GM23338 (cell line): ENCODE measurements at regions not wholly inside any gene's neighbourhood (a gene's known extent, or its start where the extent isn't known, plus 50 kb on each side); places are given as distances from the start of the nearest gene placed in this dataset.

Experiments
- ATAC-seq: fragments of 200-7000 bp; cut with Tn5 transposase; 3 replicates; pipeline ENCODE4 v1.9.1; 2020
- DNase-seq: peaks from one replicate; pipeline ENCODE4 v3.0.0-alpha.2; 2015; ENCODE audit warnings: low spot score
- H2AFZ ChIP-seq: fragments of 200-600 bp; sonication (generic); 2 replicates; pipeline ENCODE4 v1.8.0; 2016; ENCODE audit warnings: antibody characterized with exemption, mild to moderate bottlenecking, moderate library complexity
- H3F3A ChIP-seq: fragments of 200-600 bp; sonication (generic); replicated peaks from 2 replicates; pipeline ENCODE4 v1.8.0; 2017; ENCODE audit warnings: antibody characterized with exemption, mixed run types, low read depth
- H3K27ac ChIP-seq: fragments of 200-600 bp; sonication (generic); 2 replicates; pipeline ENCODE4 v1.6.1; 2016; ENCODE audit warnings: low read depth
- H3K27me3 ChIP-seq: fragments of 200-600 bp; sonication (generic); 2 replicates; pipeline ENCODE4 v1.8.0; 2016; ENCODE audit warnings: mild to moderate bottlenecking, mixed run types, moderate library complexity; ENCODE audit not compliant: insufficient read depth
- H3K36me3 ChIP-seq: fragments of 200-600 bp; sonication (generic); 2 replicates; pipeline ENCODE4 v1.8.0; 2016; ENCODE audit warnings: mild to moderate bottlenecking; ENCODE audit not compliant: insufficient read depth
- H3K4me1 ChIP-seq: fragments of 200-600 bp; sonication (generic); 2 replicates; pipeline ENCODE4 v1.8.0; 2016; ENCODE audit warnings: mild to moderate bottlenecking, moderate library complexity; ENCODE audit not compliant: insufficient read depth
- H3K4me2 ChIP-seq: fragments of 200-600 bp; sonication (generic); 2 replicates; pipeline ENCODE4 v1.7.1; 2017; ENCODE audit warnings: mixed run types
- H3K4me3 ChIP-seq: fragments of 200-600 bp; sonication (generic); 2 replicates; pipeline ENCODE4 v1.6.1; 2016; ENCODE audit warnings: mixed run types
- H3K79me2 ChIP-seq: fragments of 200-600 bp; sonication (generic); replicated peaks from 2 replicates; pipeline ENCODE4 v1.8.0; 2017; ENCODE audit warnings: mild to moderate bottlenecking; ENCODE audit not compliant: insufficient read depth
- H3K9me2 ChIP-seq: fragments of 200-600 bp; sonication (generic); 2 replicates; pipeline ENCODE4 v1.8.0; 2017; ENCODE audit not compliant: insufficient read depth
- H4K20me1 ChIP-seq: fragments of 200-600 bp; sonication (generic); replicated peaks from 2 replicates; pipeline ENCODE4 v1.8.0; 2017; ENCODE audit warnings: mild to moderate bottlenecking; ENCODE audit not compliant: insufficient read depth
- H3K27ac Mint-ChIP-seq: 2 replicates; pipeline ENCODE4 v1.8.0; 2020; ENCODE audit warnings: inconsistent platforms, mild to moderate bottlenecking, moderate library complexity, mixed read lengths
- H3K27me3 Mint-ChIP-seq: 3 replicates; pipeline ENCODE4 v1.8.0; 2022; ENCODE audit warnings: low read depth, mild to moderate bottlenecking, moderate library complexity, mixed read lengths, inconsistent platforms; ENCODE audit not compliant: insufficient read depth, poor library complexity
- H3K36me3 Mint-ChIP-seq: 3 replicates; pipeline ENCODE4 v1.8.0; 2021; ENCODE audit warnings: low read depth, mild to moderate bottlenecking, inconsistent platforms, moderate library complexity, mixed read lengths
- H3K4me1 Mint-ChIP-seq: 3 replicates; pipeline ENCODE4 v1.8.0; 2020; ENCODE audit warnings: mild to moderate bottlenecking, inconsistent platforms, mixed read lengths
- H3K4me3 Mint-ChIP-seq: 3 replicates; pipeline ENCODE4 v1.8.0; 2021; ENCODE audit warnings: moderate library complexity, mild to moderate bottlenecking, inconsistent platforms, mixed read lengths
- H3K9me3 Mint-ChIP-seq: 3 replicates; pipeline ENCODE4 v1.8.0; 2020; ENCODE audit warnings: moderate library complexity, mild to moderate bottlenecking, inconsistent platforms, mixed read lengths
- CREB1 ChIP-seq: fragments of 250-450 bp; sonication (Bioruptor Pico); IDR thresholded peaks from 2 replicates; pipeline ENCODE4 v1.5.0; 2020; ENCODE audit warnings: low read depth, mild to moderate bottlenecking, moderate library complexity
- EZH2 ChIP-seq: fragments of 200-600 bp; sonication (generic); IDR thresholded peaks from one replicate; pipeline ENCODE4 v1.8.0; 2017; ENCODE audit warnings: antibody characterized with exemption, mild to moderate bottlenecking, low read depth; ENCODE audit not compliant: unreplicated experiment
- POLR2AphosphoS5 ChIP-seq: IDR thresholded peaks from 2 replicates; pipeline ENCODE4 v1.6.1; 2016; ENCODE audit warnings: antibody characterized with exemption, low read depth
- ZNF114 ChIP-seq: fragments of 250-450 bp; sonication (Bioruptor Pico); IDR thresholded peaks from 2 replicates; pipeline ENCODE4 v1.5.0; 2020; ENCODE audit warnings: mild to moderate bottlenecking, moderate library complexity
- ZNF331 ChIP-seq: fragments of 250-450 bp; sonication (Bioruptor Pico); IDR thresholded peaks from 2 replicates; pipeline ENCODE4 v1.5.0; 2020; ENCODE audit warnings: low read depth, mild to moderate bottlenecking, moderate library complexity
- TF ChIP-seq, protein P1 (sequence below): fragments of 250-450 bp; sonication (Bioruptor Pico); IDR thresholded peaks from 2 replicates; pipeline ENCODE4 v1.5.0; 2020; ENCODE audit warnings: mild to moderate bottlenecking, moderate library complexity
- TF ChIP-seq, protein P2 (sequence below): IDR thresholded peaks from one replicate; pipeline ENCODE4 v1.6.1; 2018; ENCODE audit warnings: antibody characterized with exemption; ENCODE audit not compliant: unreplicated experiment
- TF ChIP-seq, protein P3 (sequence below), 2 experiments: fragments of 200-600 bp in 1 of 2; sonication (generic) in 1 of 2; conservative IDR thresholded peaks; 2 replicates each; pipeline versions ENCODE4 v1.5.1 to v1.6.1; 2016 to 2017; ENCODE audit warnings: antibody characterized with exemption in 2 of 2, low read depth in 2 of 2, mild to moderate bottlenecking in 2 of 2, moderate library complexity in 1 of 2

DNA sequence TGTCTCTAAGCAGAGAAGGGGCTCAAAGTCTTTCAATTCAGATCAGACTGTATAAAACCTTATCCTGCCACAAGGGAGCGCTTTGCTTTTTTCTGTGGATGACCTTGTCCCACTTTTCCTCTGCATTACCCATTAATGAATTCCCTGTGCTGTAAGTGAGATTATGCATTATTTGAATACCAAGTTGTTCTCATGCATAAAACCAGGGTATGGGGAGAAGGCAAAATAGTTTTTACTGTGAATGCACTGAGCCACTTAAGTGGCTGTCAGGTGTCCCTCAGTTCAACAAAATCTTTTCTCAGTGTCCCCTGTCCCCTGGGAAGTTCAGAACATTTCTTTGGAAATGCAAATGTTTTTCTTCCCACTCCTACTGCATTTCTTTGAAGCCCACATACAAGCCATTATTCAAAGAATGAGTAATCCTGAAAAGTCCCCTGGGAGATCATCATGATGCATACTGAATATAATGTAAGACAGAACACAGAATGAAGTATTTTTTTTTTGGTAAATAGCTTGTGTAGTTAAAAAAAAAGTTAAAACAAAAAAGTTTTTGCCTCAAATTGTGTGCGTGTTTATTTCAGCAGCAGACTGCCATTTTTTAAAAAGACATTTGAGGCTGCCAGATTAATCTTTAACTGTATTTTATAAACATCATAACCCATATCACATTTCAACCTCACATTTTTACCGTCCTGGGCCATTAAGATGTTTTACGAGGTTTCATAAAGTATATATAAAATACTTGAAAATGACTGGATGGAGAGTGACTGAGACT is 506.7 kb upstream of the PCDH9 start (continued):
- TF ChIP-seq, protein P1, sequence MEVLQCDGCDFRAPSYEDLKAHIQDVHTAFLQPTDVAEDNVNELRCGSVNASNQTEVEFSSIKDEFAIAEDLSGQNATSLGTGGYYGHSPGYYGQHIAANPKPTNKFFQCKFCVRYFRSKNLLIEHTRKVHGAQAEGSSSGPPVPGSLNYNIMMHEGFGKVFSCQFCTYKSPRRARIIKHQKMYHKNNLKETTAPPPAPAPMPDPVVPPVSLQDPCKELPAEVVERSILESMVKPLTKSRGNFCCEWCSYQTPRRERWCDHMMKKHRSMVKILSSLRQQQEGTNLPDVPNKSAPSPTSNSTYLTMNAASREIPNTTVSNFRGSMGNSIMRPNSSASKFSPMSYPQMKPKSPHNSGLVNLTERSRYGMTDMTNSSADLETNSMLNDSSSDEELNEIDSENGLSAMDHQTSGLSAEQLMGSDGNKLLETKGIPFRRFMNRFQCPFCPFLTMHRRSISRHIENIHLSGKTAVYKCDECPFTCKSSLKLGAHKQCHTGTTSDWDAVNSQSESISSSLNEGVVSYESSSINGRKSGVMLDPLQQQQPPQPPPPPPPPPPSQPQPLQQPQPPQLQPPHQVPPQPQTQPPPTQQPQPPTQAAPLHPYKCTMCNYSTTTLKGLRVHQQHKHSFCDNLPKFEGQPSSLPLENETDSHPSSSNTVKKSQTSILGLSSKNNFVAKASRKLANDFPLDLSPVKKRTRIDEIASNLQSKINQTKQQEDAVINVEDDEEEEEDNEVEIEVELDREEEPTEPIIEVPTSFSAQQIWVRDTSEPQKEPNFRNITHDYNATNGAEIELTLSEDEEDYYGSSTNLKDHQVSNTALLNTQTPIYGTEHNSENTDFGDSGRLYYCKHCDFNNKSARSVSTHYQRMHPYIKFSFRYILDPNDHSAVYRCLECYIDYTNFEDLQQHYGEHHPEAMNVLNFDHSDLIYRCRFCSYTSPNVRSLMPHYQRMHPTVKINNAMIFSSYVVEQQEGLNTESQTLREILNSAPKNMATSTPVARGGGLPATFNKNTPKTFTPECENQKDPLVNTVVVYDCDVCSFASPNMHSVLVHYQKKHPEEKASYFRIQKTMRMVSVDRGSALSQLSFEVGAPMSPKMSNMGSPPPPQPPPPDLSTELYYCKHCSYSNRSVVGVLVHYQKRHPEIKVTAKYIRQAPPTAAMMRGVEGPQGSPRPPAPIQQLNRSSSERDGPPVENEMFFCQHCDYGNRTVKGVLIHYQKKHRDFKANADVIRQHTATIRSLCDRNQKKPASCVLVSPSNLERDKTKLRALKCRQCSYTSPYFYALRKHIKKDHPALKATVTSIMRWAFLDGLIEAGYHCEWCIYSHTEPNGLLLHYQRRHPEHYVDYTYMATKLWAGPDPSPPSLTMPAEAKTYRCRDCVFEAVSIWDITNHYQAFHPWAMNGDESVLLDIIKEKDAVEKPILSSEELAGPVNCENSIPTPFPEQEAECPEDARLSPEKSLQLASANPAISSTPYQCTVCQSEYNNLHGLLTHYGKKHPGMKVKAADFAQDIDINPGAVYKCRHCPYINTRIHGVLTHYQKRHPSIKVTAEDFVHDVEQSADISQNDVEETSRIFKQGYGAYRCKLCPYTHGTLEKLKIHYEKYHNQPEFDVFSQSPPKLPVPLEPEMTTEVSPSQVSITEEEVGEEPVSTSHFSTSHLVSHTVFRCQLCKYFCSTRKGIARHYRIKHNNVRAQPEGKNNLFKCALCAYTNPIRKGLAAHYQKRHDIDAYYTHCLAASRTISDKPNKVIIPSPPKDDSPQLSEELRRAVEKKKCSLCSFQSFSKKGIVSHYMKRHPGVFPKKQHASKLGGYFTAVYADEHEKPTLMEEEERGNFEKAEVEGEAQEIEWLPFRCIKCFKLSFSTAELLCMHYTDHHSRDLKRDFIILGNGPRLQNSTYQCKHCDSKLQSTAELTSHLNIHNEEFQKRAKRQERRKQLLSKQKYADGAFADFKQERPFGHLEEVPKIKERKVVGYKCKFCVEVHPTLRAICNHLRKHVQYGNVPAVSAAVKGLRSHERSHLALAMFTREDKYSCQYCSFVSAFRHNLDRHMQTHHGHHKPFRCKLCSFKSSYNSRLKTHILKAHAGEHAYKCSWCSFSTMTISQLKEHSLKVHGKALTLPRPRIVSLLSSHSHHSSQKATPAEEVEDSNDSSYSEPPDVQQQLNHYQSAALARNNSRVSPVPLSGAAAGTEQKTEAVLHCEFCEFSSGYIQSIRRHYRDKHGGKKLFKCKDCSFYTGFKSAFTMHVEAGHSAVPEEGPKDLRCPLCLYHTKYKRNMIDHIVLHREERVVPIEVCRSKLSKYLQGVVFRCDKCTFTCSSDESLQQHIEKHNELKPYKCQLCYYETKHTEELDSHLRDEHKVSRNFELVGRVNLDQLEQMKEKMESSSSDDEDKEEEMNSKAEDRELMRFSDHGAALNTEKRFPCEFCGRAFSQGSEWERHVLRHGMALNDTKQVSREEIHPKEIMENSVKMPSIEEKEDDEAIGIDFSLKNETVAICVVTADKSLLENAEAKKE (CRISPR knock-in tag), result peak; percentile 70; the same call in 1 of the 2 replicates
- TF ChIP-seq, protein P2, sequence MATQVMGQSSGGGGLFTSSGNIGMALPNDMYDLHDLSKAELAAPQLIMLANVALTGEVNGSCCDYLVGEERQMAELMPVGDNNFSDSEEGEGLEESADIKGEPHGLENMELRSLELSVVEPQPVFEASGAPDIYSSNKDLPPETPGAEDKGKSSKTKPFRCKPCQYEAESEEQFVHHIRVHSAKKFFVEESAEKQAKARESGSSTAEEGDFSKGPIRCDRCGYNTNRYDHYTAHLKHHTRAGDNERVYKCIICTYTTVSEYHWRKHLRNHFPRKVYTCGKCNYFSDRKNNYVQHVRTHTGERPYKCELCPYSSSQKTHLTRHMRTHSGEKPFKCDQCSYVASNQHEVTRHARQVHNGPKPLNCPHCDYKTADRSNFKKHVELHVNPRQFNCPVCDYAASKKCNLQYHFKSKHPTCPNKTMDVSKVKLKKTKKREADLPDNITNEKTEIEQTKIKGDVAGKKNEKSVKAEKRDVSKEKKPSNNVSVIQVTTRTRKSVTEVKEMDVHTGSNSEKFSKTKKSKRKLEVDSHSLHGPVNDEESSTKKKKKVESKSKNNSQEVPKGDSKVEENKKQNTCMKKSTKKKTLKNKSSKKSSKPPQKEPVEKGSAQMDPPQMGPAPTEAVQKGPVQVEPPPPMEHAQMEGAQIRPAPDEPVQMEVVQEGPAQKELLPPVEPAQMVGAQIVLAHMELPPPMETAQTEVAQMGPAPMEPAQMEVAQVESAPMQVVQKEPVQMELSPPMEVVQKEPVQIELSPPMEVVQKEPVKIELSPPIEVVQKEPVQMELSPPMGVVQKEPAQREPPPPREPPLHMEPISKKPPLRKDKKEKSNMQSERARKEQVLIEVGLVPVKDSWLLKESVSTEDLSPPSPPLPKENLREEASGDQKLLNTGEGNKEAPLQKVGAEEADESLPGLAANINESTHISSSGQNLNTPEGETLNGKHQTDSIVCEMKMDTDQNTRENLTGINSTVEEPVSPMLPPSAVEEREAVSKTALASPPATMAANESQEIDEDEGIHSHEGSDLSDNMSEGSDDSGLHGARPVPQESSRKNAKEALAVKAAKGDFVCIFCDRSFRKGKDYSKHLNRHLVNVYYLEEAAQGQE, result no peak

GRCh38 chr13:67735651-67736050 is 505.5 kb upstream of the PCDH9 start:
- Histone ChIP-seq H2AFZ (no peak overlapping the region), H3K4me1 (peaks cover 8% of the 10 kb centered on the region), H3K27ac (no peak overlapping the region; the same call in 1 of the 2 replicates), H3K9me2 (no peaks in the 10 kb centered on the region), H3K79me2 (no peaks in the 10 kb centered on the region), H3K4me2 (peak overlapping the region; percentile 33; the same call in 1 of the 2 replicates), H3K4me3 (no peak overlapping the region), H3F3A (no peaks in the 10 kb centered on the region), H3K27me3 (no peaks in the 10 kb centered on the region), H3K36me3 (no peaks in the 10 kb centered on the region), H4K20me1 (no peaks in the 10 kb centered on the region)
- Mint-ChIP-seq H3K27me3 (no peaks in the 10 kb centered on the region), H3K9me3 (no peaks in the 10 kb centered on the region; the same call in 1 of the 3 replicates), H3K4me1 (peaks cover 38% of the 10 kb centered on the region), H3K4me3 (no peak overlapping the region; the same call in 2 of the 3 replicates), H3K36me3 (no peaks in the 10 kb centered on the region; the same call in 1 of the 3 replicates), H3K27ac (peak overlapping the region; percentile 69; the same call in 1 of the 2 replicates)
- ATAC-seq (no peak), DNase-seq (no peak)
- TF ChIP-seq EZH2 (no peak), CREB1 (CRISPR knock-in tag) (no peak), ZNF114 (CRISPR knock-in tag) (no peak), ZNF331 (no peak), POLR2AphosphoS5 (no peak)
- TF ChIP-seq, protein P3, sequence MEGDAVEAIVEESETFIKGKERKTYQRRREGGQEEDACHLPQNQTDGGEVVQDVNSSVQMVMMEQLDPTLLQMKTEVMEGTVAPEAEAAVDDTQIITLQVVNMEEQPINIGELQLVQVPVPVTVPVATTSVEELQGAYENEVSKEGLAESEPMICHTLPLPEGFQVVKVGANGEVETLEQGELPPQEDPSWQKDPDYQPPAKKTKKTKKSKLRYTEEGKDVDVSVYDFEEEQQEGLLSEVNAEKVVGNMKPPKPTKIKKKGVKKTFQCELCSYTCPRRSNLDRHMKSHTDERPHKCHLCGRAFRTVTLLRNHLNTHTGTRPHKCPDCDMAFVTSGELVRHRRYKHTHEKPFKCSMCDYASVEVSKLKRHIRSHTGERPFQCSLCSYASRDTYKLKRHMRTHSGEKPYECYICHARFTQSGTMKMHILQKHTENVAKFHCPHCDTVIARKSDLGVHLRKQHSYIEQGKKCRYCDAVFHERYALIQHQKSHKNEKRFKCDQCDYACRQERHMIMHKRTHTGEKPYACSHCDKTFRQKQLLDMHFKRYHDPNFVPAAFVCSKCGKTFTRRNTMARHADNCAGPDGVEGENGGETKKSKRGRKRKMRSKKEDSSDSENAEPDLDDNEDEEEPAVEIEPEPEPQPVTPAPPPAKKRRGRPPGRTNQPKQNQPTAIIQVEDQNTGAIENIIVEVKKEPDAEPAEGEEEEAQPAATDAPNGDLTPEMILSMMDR (conservative IDR thresholded peaks at IDR 0.05; ENCODE audit: low read depth in 2 of 2), result no peak
